ENCODE measurements at regions not wholly inside any gene's neighbourhood (a gene's known extent, or its start where the extent isn't known, plus 50 kb on each side); places are given as distances from the start of the nearest gene placed in this dataset.

DNA sequence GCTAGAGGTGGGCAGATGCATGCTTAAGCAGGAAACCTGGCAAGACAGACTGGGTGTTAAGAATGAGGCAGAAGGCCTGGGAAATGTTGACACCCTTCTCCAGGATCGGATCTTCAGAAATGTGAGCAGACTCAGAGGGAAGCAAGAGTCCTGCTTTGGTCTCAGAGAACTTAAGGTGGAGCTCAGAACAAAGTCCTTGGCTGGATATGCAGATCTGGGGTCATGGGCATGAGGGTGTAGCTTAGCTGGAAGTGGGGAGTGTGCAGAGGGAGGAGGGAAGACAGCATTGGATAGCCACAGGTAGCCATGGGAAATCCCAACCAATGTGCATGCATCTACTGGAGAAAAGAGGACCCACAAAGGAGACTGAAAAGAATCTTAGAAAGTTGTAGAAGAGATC, 58.6 kb upstream of the CDON start:
- TF ChIP-seq, protein P1, sequence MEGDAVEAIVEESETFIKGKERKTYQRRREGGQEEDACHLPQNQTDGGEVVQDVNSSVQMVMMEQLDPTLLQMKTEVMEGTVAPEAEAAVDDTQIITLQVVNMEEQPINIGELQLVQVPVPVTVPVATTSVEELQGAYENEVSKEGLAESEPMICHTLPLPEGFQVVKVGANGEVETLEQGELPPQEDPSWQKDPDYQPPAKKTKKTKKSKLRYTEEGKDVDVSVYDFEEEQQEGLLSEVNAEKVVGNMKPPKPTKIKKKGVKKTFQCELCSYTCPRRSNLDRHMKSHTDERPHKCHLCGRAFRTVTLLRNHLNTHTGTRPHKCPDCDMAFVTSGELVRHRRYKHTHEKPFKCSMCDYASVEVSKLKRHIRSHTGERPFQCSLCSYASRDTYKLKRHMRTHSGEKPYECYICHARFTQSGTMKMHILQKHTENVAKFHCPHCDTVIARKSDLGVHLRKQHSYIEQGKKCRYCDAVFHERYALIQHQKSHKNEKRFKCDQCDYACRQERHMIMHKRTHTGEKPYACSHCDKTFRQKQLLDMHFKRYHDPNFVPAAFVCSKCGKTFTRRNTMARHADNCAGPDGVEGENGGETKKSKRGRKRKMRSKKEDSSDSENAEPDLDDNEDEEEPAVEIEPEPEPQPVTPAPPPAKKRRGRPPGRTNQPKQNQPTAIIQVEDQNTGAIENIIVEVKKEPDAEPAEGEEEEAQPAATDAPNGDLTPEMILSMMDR (IDR thresholded peaks at IDR 0.05) = no peak
- TF ChIP-seq EP300 (IDR thresholded peaks at IDR 0.05) = no peak
- no peak for TF ChIP-seq POLR2A (IDR thresholded peaks at IDR 0.05)
